ENCODE measurements at regions not wholly inside any gene's neighbourhood (a gene's known extent, or its start where the extent isn't known, plus 50 kb on each side); places are given as distances from the start of the nearest gene placed in this dataset.

DNA sequence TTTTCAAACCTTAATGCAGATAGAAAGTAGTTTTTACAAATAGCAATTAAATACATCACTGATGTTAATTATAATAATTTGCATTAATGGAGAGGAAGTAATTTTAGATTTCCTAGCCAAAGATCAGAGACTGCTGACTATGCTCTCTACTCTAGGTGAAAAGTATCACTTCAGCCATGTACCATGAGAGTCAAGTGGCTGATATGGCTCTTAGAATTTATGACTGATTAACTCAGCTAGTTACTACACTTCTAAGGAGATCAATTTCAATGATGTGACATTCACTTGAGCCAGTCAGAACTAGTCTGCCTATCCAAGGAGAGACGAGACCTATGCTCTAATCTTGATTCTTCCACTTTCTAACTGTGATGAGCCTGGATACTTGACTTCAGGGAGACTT lies 405.7 kb upstream of the RORA start:
- Histone ChIP-seq H3K9me3 (ENCODE audit: control insufficient read depth, insufficient read depth, low read length) (no peaks in the 10 kb centered on the region), H3K4me1 (ENCODE audit: control insufficient read depth, insufficient read depth, low read length) (peaks cover 7% of the 10 kb centered on the region), H3K27me3 (ENCODE audit: control insufficient read depth, insufficient read depth, low read length) (peaks cover 5% of the 10 kb centered on the region), H3K9ac (ENCODE audit: low read depth, low read length) (no peak overlapping the region), H3K4me3 (ENCODE audit: low read depth, low read length) (no peak overlapping the region), H3K36me3 (ENCODE audit: control insufficient read depth, insufficient read depth, low read length) (no peaks in the 10 kb centered on the region), H3K27ac (ENCODE audit: low read depth, low read length) (no peak overlapping the region)

DNA sequence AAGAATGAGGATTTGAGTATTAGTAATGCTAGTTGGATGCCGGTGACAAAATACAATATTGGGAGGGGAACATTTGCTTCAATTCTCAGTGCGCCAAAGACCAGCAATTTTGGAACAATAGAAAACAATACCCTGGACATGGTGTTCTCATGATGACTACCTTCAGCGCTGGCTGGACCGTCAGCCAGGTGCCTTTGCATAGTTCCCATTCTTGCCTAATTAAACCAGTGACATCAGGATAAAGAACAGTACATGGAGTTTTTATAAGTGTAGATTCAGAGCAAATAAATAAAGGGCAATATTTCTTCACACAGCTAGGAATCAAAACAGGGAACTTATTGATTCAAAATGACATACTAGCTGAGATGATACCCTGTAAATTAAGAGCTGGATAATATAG lies 404.8 kb upstream of the RORA start:
- H3K9ac ChIP-seq (ENCODE audit: low read depth, low read length): no peak overlapping the region
- H3K36me3 ChIP-seq (ENCODE audit: control insufficient read depth, insufficient read depth, low read length): no peaks in the 10 kb centered on the region
- H3K9me3 ChIP-seq (ENCODE audit: control insufficient read depth, insufficient read depth, low read length): no peaks in the 10 kb centered on the region
- no peak overlapping the region for H3K27ac ChIP-seq (ENCODE audit: low read depth, low read length)
- H3K27me3 ChIP-seq (ENCODE audit: control insufficient read depth, insufficient read depth, low read length): no peaks in the 10 kb centered on the region; the same call in 1 of the 2 replicates
- H3K4me1 ChIP-seq (ENCODE audit: control insufficient read depth, insufficient read depth, low read length): no peaks in the 10 kb centered on the region
- H3K4me3 ChIP-seq (ENCODE audit: low read depth, low read length): no peak overlapping the region

DNA sequence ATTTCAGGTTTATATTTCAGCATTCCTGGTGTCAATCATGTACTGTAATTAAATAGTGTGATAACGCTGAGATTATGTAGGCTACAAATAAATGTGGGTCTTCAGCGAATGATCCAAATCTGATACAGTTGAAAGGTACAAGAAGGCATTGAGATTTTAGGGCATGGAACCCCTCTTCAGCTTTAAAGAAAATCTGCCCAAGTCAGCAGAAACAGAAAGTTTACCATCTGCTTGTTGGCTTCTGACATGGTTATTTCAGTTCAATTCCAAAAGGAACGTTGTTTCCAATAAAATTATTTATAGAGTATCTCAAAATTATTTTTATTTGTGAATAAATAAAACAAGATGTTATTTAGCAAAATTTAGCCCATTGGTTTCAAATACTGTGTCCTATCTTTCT lies 400.2 kb upstream of the RORA start:
- Histone ChIP-seq H3K36me3 (ENCODE audit: control insufficient read depth, insufficient read depth, low read length) (no peaks in the 10 kb centered on the region), H3K27me3 (ENCODE audit: control insufficient read depth, insufficient read depth, low read length) (no peaks in the 10 kb centered on the region), H3K9ac (ENCODE audit: low read depth, low read length) (no peak overlapping the region), H3K9me3 (ENCODE audit: control insufficient read depth, insufficient read depth, low read length) (no peaks in the 10 kb centered on the region), H3K4me3 (ENCODE audit: low read depth, low read length) (no peak overlapping the region), H3K4me1 (ENCODE audit: control insufficient read depth, insufficient read depth, low read length) (no peaks in the 10 kb centered on the region), H3K27ac (ENCODE audit: low read depth, low read length) (no peak overlapping the region)

DNA sequence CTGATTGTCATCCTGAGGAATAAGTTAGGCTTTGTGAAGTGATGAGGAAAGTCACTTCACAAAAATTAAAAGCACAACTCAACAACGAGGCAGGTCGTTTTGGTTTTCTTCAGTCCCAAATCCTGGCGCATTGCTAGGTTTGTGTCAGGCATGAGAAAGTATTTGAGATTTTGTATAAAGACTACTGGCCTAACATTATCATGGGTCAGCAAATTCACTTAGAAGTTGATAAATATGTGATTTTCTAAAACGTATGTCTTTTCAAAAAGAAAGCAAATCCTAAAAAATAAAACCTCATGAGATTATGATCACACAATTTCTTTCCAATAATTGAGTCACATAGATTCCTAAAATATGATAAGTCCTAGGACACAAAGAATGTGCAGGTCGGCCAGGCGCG lies 395.8 kb upstream of the RORA start:
- H3K9ac ChIP-seq (ENCODE audit: low read depth, low read length): no peak overlapping the region
- H3K27ac ChIP-seq (ENCODE audit: low read depth, low read length): no peak overlapping the region
- no peaks in the 10 kb centered on the region for H3K9me3 ChIP-seq (ENCODE audit: control insufficient read depth, insufficient read depth, low read length)
- H3K4me1 ChIP-seq (ENCODE audit: control insufficient read depth, insufficient read depth, low read length): no peaks in the 10 kb centered on the region
- H3K36me3 ChIP-seq (ENCODE audit: control insufficient read depth, insufficient read depth, low read length): no peaks in the 10 kb centered on the region
- H3K27me3 ChIP-seq (ENCODE audit: control insufficient read depth, insufficient read depth, low read length): no peaks in the 10 kb centered on the region
- no peak overlapping the region for H3K4me3 ChIP-seq (ENCODE audit: low read depth, low read length)

DNA sequence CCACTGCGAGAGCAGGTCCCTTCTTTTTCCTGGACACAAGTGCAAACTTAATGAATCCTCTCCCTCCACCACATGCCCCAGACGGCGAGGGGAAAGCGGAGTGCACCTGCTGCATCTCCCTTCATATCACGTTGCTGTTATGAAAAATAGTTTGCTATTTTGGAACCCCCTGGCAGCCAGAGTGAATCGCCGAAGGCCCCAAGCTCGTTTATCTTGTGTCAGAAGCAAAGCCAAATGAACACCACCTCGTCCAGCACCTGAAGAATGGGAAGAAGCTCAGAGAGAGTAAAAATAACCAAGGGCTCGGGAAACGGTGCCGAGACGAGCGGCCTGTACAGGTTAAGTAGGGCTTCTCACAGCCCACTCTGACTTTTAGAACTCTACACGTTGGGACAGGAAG lies 394.6 kb upstream of the RORA start:
- H3K9ac ChIP-seq (ENCODE audit: low read depth, low read length): no peak overlapping the region
- no peaks in the 10 kb centered on the region for H3K27me3 ChIP-seq (ENCODE audit: control insufficient read depth, insufficient read depth, low read length)
- no peak overlapping the region for H3K4me3 ChIP-seq (ENCODE audit: low read depth, low read length)
- no peaks in the 10 kb centered on the region for H3K4me1 ChIP-seq (ENCODE audit: control insufficient read depth, insufficient read depth, low read length)
- H3K27ac ChIP-seq (ENCODE audit: low read depth, low read length): no peak overlapping the region
- H3K36me3 ChIP-seq (ENCODE audit: control insufficient read depth, insufficient read depth, low read length): no peaks in the 10 kb centered on the region
- no peaks in the 10 kb centered on the region for H3K9me3 ChIP-seq (ENCODE audit: control insufficient read depth, insufficient read depth, low read length)

DNA sequence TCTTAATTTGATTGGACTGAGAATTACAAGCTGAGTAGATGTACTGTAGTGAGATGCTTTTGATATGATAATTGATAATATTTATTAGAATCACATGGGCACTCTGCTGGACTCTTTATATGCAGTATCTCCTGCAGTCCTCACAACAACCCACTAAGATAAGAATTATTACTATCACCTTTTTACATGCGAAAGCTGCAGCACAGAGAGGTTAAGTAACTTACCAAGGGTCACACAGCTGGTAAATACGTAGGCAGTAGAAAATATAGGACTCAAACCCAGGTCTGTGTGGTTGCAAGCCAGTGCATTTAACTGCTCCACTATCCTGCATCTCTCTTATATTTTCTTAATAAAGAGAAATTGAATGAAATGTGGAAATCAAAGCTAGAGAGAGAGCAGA lies 392.8 kb upstream of the RORA start:
- H3K36me3 ChIP-seq (ENCODE audit: control insufficient read depth, insufficient read depth, low read length): no peaks in the 10 kb centered on the region
- no peak overlapping the region for H3K27ac ChIP-seq (ENCODE audit: low read depth, low read length)
- no peaks in the 10 kb centered on the region for H3K4me1 ChIP-seq (ENCODE audit: control insufficient read depth, insufficient read depth, low read length)
- H3K9me3 ChIP-seq (ENCODE audit: control insufficient read depth, insufficient read depth, low read length): no peaks in the 10 kb centered on the region
- no peaks in the 10 kb centered on the region for H3K27me3 ChIP-seq (ENCODE audit: control insufficient read depth, insufficient read depth, low read length)
- no peak overlapping the region for H3K9ac ChIP-seq (ENCODE audit: low read depth, low read length)
- H3K4me3 ChIP-seq (ENCODE audit: low read depth, low read length): no peak overlapping the region

DNA sequence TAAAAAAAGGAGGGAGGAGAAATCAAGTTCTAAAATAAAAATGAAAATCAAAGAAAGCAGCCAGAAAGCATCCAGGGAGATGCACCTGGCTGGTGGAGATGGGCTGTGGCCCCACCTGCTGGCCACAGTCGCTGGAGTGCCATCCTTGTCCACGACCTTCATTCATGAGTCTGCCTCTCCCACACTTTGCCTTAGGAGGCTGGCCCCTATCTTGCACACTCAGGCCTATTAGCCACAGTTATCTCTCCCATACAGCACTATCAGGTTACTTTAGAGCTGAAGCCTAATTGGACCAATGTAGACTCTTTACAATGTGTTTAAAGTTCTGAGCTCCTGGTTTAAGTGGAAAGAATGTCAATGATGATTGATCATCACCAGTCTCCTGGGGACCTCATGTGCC lies 392.0 kb upstream of the RORA start:
- Histone ChIP-seq H3K9me3 (ENCODE audit: control insufficient read depth, insufficient read depth, low read length) (no peaks in the 10 kb centered on the region), H3K4me1 (ENCODE audit: control insufficient read depth, insufficient read depth, low read length) (no peaks in the 10 kb centered on the region), H3K27me3 (ENCODE audit: control insufficient read depth, insufficient read depth, low read length) (no peaks in the 10 kb centered on the region), H3K4me3 (ENCODE audit: low read depth, low read length) (no peak overlapping the region), H3K27ac (ENCODE audit: low read depth, low read length) (no peak overlapping the region), H3K36me3 (ENCODE audit: control insufficient read depth, insufficient read depth, low read length) (no peaks in the 10 kb centered on the region), H3K9ac (ENCODE audit: low read depth, low read length) (no peak overlapping the region)

DNA sequence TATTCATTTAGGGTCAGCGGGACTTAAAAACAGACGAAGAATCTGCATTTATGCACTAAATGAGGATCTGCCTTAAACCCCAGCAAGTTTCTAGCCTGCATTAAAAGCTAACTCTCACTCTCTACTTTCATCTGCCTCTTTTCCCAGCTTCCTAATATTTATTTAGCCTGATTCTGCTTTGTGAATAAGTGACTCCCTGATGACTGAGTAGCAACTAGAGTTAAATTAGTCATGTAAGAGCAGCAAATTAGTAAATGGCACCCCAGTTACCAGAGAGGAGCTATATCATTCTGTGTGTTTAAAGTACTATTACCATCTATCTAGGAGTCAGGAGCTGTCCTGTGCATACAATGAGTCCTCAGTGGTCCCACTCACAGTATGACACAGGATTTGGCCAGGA lies 391.0 kb upstream of the RORA start:
- Histone ChIP-seq H3K27me3 (ENCODE audit: control insufficient read depth, insufficient read depth, low read length) (no peaks in the 10 kb centered on the region), H3K4me1 (ENCODE audit: control insufficient read depth, insufficient read depth, low read length) (no peaks in the 10 kb centered on the region), H3K4me3 (ENCODE audit: low read depth, low read length) (no peak overlapping the region), H3K36me3 (ENCODE audit: control insufficient read depth, insufficient read depth, low read length) (no peaks in the 10 kb centered on the region), H3K9ac (ENCODE audit: low read depth, low read length) (no peak overlapping the region), H3K27ac (ENCODE audit: low read depth, low read length) (no peak overlapping the region), H3K9me3 (ENCODE audit: control insufficient read depth, insufficient read depth, low read length) (no peaks in the 10 kb centered on the region)

DNA sequence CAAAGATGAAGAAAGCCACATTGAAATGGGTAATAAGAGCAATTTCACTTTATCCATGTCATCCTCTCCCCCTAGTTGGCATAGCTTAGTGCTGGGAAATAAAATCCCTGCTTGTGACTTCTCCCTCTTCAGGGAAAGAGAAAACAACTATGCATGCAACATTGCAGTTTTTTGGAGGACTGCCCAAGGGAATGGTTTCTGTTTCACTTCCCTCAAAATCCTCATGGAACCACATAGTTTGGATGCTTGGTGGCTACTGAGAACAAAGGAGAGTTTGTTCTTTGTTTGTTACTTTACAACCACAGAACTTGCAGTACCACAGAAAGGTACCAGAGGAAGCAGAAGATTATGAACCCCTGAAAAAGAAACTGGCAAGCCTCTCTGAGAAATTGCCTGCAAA lies 384.6 kb upstream of the RORA start:
- Histone ChIP-seq H3K36me3 (ENCODE audit: control insufficient read depth, insufficient read depth, low read length) (no peaks in the 10 kb centered on the region), H3K27ac (ENCODE audit: low read depth, low read length) (no peak overlapping the region)

DNA sequence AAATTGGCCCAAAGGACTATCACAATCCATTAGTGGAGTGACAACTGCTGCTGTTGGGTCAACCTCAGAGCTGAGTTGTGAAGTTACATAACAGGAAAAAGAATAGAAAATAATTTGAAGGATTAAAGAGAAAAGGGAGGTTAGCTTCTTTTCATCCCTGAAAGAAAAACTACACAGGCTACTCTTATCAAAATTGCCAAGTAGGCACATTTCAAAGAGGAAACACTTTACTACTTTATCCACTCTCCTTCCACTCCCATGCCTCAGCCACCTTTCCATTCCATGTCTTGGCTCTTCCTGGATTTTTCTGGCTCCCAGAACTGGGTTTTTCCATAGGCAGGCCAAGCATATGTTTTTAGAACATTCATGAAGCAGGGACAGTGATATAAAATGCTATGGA lies 384.0 kb upstream of the RORA start:
- no peak overlapping the region for H3K9ac ChIP-seq (ENCODE audit: low read depth, low read length)
- H3K9me3 ChIP-seq (ENCODE audit: control insufficient read depth, insufficient read depth, low read length): no peaks in the 10 kb centered on the region
- H3K4me3 ChIP-seq (ENCODE audit: low read depth, low read length): no peak overlapping the region
- no peaks in the 10 kb centered on the region for H3K36me3 ChIP-seq (ENCODE audit: control insufficient read depth, insufficient read depth, low read length)
- H3K27ac ChIP-seq (ENCODE audit: low read depth, low read length): no peak overlapping the region
- H3K27me3 ChIP-seq (ENCODE audit: control insufficient read depth, insufficient read depth, low read length): no peaks in the 10 kb centered on the region
- H3K4me1 ChIP-seq (ENCODE audit: control insufficient read depth, insufficient read depth, low read length): no peaks in the 10 kb centered on the region

More for the DNA sequence above, 384.6 kb upstream of the RORA start:
- Histone ChIP-seq H3K9ac (ENCODE audit: low read depth, low read length) (no peak overlapping the region), H3K4me3 (ENCODE audit: low read depth, low read length) (no peak overlapping the region), H3K27me3 (ENCODE audit: control insufficient read depth, insufficient read depth, low read length) (no peaks in the 10 kb centered on the region), H3K9me3 (ENCODE audit: control insufficient read depth, insufficient read depth, low read length) (no peaks in the 10 kb centered on the region), H3K4me1 (ENCODE audit: control insufficient read depth, insufficient read depth, low read length) (no peaks in the 10 kb centered on the region)

DNA sequence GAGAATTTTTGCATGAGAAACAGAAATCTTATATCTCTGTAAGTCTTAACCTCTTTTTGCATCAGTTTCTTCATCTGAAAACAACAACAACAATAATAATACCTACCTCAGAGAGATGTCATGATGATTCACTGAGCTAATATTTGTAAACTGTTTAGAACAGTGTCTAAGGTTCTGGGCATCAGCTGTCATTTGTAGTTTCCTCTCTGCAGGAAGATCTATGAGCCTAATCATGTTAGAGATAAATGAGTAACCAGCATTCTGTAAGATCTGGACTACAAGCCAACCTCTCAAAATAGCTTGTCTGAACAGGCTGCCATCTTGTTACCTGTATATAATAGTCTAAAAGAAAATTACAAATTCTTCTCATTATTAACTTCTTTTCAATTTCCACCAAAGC lies 383.0 kb upstream of the RORA start:
- H3K27me3 ChIP-seq (ENCODE audit: control insufficient read depth, insufficient read depth, low read length): no peaks in the 10 kb centered on the region
- H3K9ac ChIP-seq (ENCODE audit: low read depth, low read length): no peak overlapping the region
- H3K9me3 ChIP-seq (ENCODE audit: control insufficient read depth, insufficient read depth, low read length): no peaks in the 10 kb centered on the region
- H3K4me1 ChIP-seq (ENCODE audit: control insufficient read depth, insufficient read depth, low read length): no peaks in the 10 kb centered on the region
- no peaks in the 10 kb centered on the region for H3K36me3 ChIP-seq (ENCODE audit: control insufficient read depth, insufficient read depth, low read length)
- H3K27ac ChIP-seq (ENCODE audit: low read depth, low read length): no peak overlapping the region
- no peak overlapping the region for H3K4me3 ChIP-seq (ENCODE audit: low read depth, low read length)

DNA sequence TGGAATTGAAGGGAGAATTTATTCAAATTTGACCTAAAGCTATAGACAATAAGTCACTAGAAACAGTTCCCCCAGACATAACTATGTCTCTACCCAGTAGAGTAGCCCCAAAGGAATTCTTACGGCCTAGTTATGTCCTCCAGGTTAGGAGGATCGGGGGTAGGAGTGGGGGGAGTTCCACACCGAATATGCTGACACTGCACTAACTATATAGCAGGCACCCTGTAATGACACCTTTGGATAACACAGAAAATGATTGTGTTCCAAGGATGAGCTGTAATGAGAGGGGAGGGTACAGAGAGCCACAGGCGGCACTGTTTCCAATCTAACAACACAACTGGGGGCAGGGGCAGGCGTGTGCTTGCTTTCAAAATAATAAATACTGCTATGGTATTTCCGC lies 376.2 kb upstream of the RORA start:
- H3K9me3 ChIP-seq (ENCODE audit: control insufficient read depth, insufficient read depth, low read length): no peaks in the 10 kb centered on the region
- no peak overlapping the region for H3K27ac ChIP-seq (ENCODE audit: low read depth, low read length)
- H3K36me3 ChIP-seq (ENCODE audit: control insufficient read depth, insufficient read depth, low read length): no peaks in the 10 kb centered on the region
- no peak overlapping the region for H3K4me3 ChIP-seq (ENCODE audit: low read depth, low read length)
- H3K9ac ChIP-seq (ENCODE audit: low read depth, low read length): no peak overlapping the region
- no peaks in the 10 kb centered on the region for H3K4me1 ChIP-seq (ENCODE audit: control insufficient read depth, insufficient read depth, low read length)
- H3K27me3 ChIP-seq (ENCODE audit: control insufficient read depth, insufficient read depth, low read length): no peaks in the 10 kb centered on the region

Measured in HUES48 (cell line).